HPDE6-E6E7 (cell line): ENCODE measurements at regions not wholly inside any gene's neighbourhood (a gene's known extent, or its start where the extent isn't known, plus 50 kb on each side); places are given as distances from the start of the nearest gene placed in this dataset.

Experiments
- DNase-seq: peaks from one replicate; pipeline ENCODE4 v3.0.0; 2011; ENCODE audit warnings: missing footprints; ENCODE audit errors: extremely low spot score

GRCh38 chr5:136694258-136694657, 328.9 kb upstream of the TRPC7 start:
- DNase-seq, result no peak

GRCh38 chr5:136689552-136689951, 324.2 kb upstream of the TRPC7 start:
- no peak for DNase-seq

GRCh38 chr5:136686192-136686872, 321.0 kb upstream of the TRPC7 start:
- DNase-seq, result peak; percentile 42

- no peak for DNase-seq
Observed at GRCh38 chr5:136682986-136683385, 317.6 kb upstream of the TRPC7 start.

DNA sequence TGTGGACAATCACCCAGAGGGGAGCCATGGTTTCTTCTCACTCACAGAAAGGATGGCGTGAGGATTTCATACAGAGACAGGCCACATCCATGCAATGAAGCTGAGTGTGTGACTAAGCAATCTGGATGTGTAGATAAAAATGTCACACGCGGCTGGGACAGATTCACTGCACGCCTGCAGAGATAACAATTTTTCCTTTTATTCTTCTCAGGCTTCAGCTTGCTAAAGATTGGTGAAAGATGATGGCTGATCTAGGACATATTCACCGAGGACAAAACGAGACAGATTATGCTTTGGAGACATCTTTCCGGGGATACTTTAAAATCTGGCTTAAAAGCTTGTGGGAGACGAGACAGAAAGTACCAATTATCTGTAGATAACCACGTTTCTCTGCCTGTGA, 313.9 kb upstream of the TRPC7 start:
- no peak for DNase-seq

DNA sequence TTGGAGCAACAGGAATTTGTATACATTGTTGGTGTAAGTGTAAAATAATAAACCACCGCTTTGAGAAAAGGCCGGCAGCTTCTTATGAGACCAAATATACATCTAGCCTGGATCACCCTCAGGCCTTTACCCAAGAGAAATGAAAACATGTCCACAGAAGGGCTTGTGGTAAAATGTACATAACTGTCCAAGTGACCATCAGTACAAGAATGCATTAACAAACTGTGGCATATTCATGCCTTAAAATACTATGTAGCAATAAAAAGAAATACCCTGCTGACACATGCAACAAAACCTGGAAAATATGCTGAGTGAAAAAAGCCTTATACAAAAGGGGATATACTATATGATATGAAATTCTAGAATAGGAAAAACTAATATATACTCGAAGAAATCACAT, 311.9 kb upstream of the TRPC7 start:
- no peak for DNase-seq

GRCh38 chr5:136676685-136677084, 311.3 kb upstream of the TRPC7 start:
- DNase-seq, result no peak

GRCh38 chr5:136675769-136676168, 310.4 kb upstream of the TRPC7 start:
- no peak for DNase-seq

GRCh38 chr5:136674178-136674577, 308.8 kb upstream of the TRPC7 start:
- no peak for DNase-seq

- no peak for DNase-seq
Observed at GRCh38 chr5:136667789-136668188, 302.4 kb upstream of the TRPC7 start.

DNA sequence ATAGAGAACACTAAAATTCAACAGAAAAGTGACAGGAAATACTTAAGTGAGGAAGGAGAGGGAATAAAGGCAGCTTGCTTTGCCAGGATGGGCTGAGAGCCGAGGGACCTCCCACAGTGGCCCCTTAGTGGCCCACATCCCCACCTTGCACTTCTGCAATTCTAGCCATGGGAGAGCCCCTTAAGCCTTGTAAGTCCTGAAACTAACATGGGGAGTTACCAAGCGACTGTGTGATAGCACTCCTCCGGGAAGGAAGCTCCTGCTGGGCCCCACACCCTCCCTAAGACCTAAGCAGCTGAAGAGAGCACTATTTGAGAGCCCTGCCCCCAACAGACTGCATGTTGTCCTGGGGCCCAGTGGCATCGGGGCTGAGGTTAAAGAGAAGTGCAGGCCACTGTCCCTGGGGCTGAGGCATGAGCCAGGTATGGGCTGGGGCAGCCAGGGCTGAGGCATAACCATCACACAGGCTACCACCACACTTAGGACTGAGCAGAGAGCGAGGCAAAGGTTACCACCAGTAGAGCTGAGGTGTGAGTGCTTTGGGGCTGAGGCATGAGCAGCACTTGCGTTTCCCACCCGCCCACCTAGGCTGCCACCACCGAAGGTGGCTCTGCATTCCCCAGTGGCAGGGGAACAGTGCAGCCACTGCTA, 301.8 kb upstream of the TRPC7 start:
- no peak for DNase-seq

DNA sequence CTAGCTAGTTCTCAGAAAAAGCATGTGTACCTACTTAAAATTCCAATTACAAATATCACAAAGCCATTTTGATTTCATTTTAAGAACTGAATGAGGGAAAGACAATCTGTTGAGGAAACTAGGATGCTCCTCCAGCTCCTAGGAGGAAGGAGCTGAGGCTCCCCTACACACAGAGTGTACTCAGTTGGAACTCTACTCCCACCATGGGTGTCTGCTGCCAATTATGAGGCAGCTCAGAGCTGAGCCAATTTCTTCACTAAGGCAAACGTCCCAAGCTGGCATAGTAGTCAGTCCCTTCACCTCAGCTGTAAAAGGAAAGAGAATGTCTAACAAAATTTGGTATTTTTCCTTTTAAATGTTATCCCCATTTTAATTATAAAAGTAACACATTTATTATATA, 300.0 kb upstream of the TRPC7 start:
- no peak for DNase-seq

- no peak for DNase-seq
Observed at GRCh38 chr5:136661026-136661425, 295.7 kb upstream of the TRPC7 start.

DNA sequence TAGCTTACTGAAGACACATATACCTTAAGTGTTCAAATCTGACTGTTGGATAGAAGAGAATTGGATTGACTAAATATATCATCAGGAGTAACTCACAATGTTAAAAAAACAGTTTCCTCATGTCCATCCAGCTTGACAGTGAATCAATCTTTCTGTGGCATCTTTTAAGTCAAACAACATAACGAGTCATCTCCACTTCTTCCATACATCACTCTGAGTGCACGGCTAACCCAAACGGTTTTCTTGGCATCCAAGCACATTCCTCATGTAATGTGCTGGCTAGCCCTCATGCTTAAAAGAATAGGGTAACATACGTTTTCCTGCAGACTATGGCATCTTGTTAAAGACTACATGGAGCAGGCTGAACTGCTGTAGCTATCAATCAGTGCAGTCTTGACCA, 291.5 kb upstream of the TRPC7 start:
- no peak for DNase-seq

- DNase-seq, result no peak
Observed at GRCh38 chr5:136655468-136655867, 290.1 kb upstream of the TRPC7 start.

DNA sequence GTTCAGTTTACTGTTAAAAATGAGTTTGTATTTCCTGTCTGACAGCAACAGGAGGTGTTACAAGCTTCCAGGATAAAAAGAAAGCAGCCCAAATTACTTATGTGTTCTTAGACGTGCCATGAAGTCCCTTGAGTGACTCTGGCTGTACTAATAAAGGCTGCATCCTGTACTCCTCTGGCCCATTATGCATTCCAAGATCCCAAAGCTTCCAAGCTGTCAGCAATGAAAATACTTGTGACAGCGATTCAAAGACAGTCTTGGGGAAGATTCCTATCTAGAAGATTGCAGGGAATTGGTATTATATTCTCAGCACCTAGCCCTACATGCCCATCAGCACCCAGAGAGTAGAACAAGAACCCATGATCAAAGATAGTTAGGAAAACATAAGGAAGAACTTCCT, 281.6 kb upstream of the TRPC7 start:
- DNase-seq, result no peak

- no peak for DNase-seq
Observed at GRCh38 chr5:136642976-136643375, 277.6 kb upstream of the TRPC7 start.

GRCh38 chr5:136639616-136640015, 274.3 kb upstream of the TRPC7 start:
- no peak for DNase-seq

GRCh38 chr5:136638084-136638483, 272.7 kb upstream of the TRPC7 start:
- no peak for DNase-seq

GRCh38 chr5:136636001-136636400, 270.7 kb upstream of the TRPC7 start:
- DNase-seq, result no peak

GRCh38 chr5:136631186-136631585, 265.8 kb upstream of the TRPC7 start:
- no peak for DNase-seq

DNA sequence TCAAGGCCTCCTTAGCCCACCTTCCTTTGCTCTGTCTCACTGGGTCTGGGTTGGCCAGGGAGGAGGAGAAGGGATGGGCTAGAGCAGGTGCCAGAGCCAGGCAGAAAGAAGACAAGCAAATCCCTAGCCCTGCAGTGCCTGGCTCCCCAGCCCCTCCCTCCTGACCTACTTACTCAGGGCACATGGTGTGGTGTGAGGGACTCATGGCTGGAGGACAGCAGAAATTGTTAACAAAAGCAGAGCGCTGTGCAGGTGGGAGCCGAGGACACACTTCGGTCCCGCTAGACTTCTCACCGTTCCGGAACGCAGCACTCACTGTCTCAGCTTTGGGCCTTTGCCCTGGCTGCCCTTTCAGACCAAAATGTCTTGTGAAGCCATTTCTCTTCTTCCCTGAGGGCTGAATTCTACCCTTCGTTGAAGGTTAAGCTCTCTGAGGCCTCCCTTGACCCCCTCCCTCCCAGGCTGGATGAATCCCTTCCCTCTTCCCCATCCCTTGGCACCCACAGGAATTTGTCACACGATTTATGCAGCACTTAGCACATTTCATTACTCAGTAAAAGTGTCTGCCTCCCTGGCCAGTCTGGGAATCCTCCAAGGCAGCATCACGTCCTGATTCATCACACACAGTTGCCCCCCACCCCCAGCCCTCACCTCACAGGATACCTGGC, 263.9 kb upstream of the TRPC7 start:
- no peak for DNase-seq

DNA sequence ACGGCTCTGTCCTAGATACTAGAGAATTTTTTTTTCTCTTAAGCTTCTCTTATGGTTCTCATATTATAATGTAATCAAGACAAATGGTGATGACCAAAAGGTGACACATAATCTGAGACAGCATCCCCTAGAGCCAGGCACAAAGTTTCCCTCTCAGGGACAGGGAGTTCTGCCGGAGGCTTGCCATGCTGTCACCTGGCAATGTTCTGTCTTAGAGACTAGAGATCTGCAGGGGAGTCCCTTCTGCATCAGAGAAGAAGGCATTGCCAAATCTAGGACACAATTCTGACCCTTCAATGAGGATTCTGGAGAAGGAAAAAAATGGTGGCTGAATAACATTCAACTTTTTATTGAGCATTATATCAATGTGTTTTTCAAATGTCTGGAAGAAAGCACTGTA, 261.2 kb upstream of the TRPC7 start:
- DNase-seq, result no peak
